ENCODE measurements at regions not wholly inside any gene's neighbourhood (a gene's known extent, or its start where the extent isn't known, plus 50 kb on each side); places are given as distances from the start of the nearest gene placed in this dataset.

GRCh38 chr10:124273141-124273540, 145.6 kb downstream of the OAT start:
- TF ChIP-seq, protein P1, sequence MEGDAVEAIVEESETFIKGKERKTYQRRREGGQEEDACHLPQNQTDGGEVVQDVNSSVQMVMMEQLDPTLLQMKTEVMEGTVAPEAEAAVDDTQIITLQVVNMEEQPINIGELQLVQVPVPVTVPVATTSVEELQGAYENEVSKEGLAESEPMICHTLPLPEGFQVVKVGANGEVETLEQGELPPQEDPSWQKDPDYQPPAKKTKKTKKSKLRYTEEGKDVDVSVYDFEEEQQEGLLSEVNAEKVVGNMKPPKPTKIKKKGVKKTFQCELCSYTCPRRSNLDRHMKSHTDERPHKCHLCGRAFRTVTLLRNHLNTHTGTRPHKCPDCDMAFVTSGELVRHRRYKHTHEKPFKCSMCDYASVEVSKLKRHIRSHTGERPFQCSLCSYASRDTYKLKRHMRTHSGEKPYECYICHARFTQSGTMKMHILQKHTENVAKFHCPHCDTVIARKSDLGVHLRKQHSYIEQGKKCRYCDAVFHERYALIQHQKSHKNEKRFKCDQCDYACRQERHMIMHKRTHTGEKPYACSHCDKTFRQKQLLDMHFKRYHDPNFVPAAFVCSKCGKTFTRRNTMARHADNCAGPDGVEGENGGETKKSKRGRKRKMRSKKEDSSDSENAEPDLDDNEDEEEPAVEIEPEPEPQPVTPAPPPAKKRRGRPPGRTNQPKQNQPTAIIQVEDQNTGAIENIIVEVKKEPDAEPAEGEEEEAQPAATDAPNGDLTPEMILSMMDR (IDR thresholded peaks at IDR 0.05): no peak
- TF ChIP-seq TP53 (CRISPR knock-in tag; IDR thresholded peaks at IDR 0.05) (no peak), IRF1 (CRISPR knock-in tag; IDR thresholded peaks at IDR 0.05) (no peak), ZNF423 (CRISPR knock-in tag; IDR thresholded peaks at IDR 0.05) (no peak), JUN (CRISPR knock-in tag; IDR thresholded peaks at IDR 0.05) (no peak), FOXK1 (CRISPR knock-in tag; IDR thresholded peaks at IDR 0.05) (no peak), NR2C2 (CRISPR knock-in tag; IDR thresholded peaks at IDR 0.05) (no peak), ZNF317 (CRISPR knock-in tag; IDR thresholded peaks at IDR 0.05; ENCODE audit: borderline replicate concordance, low read depth) (no peak), ARID4B (CRISPR knock-in tag; IDR thresholded peaks at IDR 0.05; ENCODE audit: borderline replicate concordance) (no peak)
- TF ChIP-seq, protein P2, sequence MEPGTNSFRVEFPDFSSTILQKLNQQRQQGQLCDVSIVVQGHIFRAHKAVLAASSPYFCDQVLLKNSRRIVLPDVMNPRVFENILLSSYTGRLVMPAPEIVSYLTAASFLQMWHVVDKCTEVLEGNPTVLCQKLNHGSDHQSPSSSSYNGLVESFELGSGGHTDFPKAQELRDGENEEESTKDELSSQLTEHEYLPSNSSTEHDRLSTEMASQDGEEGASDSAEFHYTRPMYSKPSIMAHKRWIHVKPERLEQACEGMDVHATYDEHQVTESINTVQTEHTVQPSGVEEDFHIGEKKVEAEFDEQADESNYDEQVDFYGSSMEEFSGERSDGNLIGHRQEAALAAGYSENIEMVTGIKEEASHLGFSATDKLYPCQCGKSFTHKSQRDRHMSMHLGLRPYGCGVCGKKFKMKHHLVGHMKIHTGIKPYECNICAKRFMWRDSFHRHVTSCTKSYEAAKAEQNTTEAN (CRISPR knock-in tag; IDR thresholded peaks at IDR 0.05): no peak

Data from WTC11 (cell line).